Hindlimb muscle (tissue), 1 donor: ENCODE measurements at regions not wholly inside any gene's neighbourhood (a gene's known extent, or its start where the extent isn't known, plus 50 kb on each side); places are given as distances from the start of the nearest gene placed in this dataset.
"Not testable (repeated sequence)": the region's sequence is repeated elsewhere in the genome, so short reads cannot be mapped to it uniquely, and the experiment has no call there.

ENCODE experiments used
- DNase-seq: peaks from one replicate; pipeline ENCODE4 v3.0.0-alpha.2; 2013

DNA sequence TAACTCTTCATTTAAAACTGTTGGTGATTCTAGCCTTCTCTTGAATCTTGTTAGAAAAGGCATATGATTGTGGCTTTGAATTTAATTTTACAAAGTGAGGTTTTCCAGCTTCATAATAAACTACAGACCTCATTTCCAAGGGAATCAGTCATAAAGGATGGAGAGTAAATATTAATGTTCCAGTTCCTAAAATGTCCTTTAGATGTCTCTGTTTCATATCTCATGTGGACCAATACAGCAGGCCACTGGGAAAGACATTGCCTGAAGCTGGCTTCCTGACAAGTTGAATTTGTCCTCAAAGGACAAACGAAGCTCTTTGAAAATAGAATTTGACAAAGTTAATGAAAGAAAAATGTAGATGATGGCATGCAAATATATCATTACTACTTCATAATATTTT, 125.4 kb downstream of the ZNF330 start:
- DNase-seq: peak; percentile 67

DNA sequence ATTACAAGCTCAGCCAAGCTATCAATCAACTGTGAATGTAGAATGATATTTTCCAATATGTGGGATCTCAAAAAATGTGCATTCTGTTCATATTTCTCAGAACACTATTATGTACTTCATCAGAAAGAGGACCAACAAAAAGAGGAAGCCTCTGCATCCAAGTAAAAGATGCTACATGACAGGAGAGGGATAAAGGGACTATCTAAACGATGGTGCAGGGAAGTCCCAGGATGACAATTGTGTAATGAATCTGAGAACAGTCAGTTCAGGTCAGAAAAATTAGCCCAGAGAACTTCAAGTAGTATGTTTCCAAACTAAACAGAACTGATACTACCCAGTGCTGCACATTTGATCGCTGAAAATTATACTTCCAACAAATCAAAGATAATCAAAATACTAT, 127.0 kb downstream of the ZNF330 start:
- DNase-seq: no peak

DNA sequence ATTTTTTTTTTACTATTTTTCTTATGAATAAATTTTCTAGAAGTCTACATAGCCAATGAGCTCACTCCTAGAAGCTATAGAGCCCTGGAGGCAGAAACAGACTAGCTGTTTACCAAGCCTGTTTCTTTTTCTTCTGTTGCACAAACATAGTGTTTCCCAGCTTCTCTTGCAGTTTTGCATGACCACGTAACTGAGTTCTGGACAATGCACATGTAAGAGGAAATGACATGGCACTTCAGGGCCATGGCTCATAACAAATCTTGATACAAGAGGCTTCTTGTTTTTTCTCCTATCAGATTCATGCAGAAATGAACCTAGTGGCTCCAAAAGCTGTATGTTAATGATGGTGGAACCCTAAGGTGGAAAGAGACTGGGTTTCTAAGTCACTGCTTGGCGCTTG, 127.4 kb downstream of the ZNF330 start:
- no peak for DNase-seq

DNA sequence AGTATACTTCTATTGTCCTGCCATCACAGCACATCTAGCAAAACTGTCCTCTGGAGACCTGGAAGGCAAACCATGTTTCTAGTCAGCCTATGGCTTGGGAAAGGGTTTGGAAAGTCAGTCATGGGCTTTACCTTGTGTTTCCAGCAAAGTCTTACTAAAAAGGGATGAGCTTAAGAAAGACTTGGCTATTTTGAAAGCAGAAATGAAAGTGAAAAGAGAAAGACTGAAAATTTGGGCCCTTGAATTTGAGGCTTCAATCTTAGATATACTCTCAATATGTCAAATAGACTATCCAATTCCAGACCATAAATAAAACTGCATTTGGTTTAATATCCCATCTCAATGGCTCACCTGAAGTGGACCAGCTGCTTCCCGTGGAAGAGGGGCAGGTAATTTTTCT, 127.9 kb downstream of the ZNF330 start:
- DNase-seq: no peak

DNA sequence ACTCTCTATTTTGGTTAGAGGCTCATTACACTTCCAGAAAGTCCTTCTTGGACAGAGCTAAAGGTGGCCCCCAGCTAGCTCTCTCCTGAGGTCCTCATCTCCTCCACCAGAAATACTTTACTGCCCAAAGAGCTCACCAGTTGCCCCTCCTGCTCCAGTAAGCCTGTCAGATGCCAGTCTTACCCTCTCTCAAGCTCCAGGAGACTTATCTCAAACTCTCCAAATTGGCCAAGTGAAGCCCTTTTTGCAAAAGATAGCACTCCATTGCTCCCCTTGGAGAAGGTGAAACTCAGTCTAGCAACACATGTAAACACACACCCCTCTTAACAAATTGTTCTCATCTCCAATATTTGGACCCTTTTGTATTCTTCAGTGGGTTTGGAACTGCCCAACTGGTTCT, 128.5 kb downstream of the ZNF330 start:
- DNase-seq: no peak

DNA sequence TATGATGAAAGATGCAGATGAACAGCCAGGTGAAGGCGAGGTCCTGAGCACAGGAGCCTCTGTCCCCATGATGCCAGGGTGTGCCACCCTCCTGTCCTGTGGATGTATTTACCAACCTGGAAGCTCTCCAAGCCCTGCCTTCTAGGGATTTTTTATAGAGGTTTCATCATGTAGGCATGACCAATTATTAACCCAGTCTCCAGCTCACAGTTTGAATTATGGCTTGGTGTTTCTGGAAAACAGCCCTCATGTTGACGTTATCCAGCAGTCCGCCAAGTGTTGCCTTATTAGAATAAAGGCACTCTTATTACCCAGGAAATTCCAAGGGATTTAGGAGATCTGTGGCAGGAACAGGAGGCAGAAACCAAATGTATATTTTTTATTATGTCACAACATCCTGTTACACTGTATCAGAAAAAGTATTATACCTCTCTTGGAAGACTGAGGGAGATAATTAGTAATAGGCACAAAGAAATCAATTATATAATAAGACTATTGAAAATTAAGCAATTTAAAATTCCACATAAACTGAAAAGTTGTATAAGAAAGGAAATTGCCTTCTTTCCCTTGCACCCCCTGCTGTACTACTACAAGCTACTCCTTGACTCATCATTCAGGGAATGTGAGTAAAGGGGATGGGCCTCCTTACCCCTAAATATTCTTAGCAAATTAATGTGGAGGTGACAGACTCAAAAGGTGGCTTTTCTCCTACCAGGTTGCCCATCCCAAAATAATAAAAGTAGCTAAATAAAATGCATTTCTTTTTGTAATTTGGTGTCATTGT, 129.6 kb downstream of the ZNF330 start:
- DNase-seq: peak; percentile 20

DNA sequence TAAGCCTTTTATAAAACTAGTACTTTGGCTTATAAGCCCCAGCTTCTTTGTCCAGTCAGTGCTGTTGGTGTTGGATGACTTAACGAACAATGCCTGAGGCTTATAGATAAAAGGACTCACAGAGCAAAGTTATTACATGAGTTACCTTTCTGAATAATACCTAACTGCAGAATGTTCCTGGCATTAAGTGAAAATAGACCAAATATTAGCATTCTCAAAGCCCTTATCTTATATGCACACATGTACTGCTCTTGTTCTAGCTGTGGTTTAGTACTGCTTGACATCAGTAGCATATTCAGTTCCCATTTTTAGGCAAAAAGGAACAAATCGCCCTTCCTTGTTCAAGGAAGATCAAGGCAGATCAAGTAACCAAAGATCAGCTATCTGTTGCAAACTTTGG, 131.6 kb downstream of the ZNF330 start:
- no peak for DNase-seq

DNA sequence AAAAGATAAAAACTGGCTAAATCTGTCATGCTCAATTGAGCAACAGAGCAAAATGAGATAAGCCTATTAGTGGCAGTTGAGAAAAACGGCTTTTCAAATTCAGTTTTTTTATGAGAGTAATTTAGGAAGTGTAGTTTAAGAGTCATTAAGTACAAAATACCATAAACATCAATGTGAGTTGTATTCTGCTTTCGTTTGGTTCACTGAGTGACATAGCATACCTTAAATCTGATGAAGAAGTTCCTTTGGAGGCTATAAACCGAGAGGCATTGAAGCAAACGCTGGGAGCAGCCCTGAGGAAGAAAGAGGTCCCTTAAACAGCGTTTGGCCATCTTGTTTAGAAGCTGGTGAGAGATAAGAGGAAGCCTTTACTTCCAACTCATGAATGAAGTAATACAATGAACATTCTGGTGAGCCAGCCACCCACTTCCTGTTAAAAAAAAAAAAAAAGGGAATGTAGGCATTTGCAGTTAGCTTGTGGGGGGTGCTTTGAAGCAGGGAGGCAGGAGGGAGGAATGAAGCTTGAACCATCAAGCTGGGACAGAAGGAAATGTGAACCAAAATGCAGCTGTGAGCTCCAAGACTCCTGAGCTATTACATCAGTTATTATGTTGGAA, 132.3 kb downstream of the ZNF330 start:
- no peak for DNase-seq

DNA sequence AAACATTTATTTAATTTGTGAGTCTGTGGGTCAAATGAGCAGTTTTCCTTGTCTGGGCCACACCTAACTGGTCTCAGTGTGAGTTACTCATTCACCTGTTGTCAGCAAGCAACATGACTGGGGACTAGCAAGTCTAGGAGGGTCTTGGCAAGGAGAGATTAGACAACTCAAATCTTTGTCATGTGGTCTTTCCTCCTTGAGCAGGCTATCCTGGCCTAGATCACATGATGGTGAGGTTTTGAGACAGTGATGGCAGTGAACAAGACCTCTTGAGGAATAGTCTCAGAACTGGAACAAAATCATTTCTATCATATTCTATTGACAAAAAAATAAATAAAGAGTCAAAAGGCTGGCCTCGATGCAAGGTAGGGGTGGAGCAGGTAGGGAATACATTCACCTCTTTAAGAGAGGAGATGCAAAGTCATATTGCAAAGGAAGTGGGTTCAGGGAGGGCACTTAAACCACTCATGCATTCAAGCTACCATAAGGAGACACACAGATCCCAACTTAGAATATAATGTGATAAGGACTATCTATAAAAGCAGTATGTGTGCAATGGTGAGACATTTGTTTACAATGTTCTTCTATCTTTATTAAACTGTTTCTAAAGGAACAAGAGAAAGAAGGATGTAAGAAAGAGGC, 135.7 kb downstream of the ZNF330 start:
- no peak for DNase-seq

DNA sequence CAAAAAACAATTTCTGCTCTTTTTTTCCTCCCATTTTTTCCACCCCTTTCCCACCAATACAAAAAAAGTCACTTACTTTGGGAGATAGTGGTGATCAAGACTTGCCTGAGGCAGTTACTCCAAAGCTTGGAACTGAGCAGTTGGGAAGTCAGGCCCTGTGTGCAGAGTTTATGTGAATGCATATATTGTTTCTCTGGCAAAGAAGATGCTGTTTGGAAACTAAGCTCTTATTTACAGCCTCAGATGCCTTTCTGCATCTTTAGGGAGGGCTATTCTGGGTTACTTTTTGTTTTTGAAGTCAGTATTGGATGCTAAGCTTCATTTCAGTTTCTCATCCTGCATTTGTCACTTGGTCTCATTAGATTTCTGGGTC, 136.3 kb downstream of the ZNF330 start:
- no peak for DNase-seq

DNA sequence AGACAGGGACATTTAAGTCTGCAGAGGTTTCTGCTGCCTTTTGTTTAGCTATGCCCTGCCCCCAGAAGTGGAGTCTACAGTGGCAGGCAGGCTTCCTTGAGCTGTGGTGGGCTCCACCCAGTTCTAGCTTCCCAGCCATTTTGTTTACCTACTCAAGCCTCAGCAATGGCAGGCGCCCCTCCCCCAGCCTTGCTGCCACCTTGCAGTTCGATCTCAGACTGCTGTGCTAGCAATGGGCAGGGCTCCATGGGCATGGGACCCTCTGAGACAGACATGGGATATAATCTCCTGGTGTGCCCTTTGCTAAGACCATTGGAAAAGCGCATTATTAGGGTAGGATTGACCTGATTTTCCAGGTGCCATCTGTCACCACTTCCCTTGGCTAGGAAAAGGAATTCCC, 147.5 kb downstream of the ZNF330 start:
- not testable (repeated sequence) for DNase-seq

DNA sequence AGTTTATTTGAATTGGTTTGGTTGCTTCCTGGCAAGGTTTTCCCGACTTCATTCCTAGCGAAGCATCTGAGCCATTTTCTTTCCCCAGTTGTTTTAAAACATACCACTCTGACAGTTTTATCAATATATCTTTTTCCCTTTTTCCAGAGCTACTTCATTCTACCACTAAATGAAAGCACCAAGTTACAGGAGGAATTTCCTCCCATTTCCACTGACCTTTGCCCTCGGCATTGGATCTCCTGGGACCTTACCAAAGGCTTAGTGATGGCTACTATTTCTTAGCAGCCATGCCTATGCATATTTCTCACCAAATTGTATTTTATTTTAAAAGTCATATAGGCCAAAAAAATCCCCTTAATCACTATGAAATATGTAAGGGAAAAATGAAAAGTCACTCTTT, 150.5 kb downstream of the ZNF330 start:
- no peak for DNase-seq

DNA sequence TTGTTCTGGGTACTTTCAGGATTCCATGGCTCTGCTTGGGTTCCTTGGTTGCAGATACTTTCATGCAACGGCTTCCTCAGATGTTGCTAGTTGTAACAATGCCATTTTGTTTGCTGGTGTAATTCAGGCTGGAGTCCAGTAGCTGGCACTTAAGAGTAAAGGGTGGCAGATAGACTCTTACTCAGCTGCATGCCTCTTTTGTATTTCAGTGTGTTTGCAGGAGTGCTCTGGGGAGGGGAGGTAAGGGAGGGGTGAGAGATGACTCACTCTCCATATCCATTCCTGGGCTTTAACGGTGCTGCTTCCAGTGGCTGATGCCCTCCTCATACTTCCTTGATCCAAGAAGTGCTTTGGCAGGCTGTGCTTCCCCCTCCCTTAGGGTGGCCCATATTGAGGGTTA, 155.2 kb downstream of the ZNF330 start:
- no peak for DNase-seq

DNA sequence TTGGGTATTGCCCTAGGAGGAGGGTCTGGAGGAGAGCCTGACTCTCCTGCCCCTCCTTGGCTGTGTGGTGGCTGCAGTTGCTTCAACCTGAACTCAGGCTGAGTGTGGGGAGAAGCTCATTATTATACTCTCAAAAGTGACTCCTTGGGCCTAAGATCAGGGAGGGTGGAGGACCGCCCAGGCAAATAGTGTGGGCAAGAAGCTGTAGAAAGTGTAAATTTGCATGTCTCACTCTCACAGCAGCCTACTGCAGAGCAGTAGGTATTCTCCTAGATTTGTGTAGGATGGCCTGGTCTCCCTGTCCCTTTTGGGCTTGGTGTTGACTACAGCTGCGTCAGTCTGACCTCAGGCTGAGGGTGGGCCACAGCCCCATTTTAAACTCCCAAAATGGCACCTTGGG, 156.1 kb downstream of the ZNF330 start:
- DNase-seq: no peak

DNA sequence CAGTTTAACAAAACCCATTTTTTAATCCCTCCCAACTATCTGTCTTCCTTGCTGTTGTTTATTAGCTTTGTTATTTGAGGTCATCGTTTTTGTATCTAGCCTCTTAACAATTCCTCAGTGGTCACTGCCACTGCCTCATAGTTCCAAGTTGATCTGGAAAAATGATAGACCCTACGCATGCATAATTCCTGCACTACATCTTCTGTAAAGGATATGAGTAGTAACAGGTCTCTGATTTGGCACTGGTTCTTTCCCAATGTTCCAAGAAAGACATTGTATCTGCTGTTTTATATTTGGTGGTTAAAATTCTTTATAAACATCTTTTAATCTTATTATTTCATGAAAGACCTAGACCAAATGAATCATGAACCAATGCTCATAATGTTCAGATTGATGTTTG, 166.6 kb downstream of the ZNF330 start:
- no peak for DNase-seq

DNA sequence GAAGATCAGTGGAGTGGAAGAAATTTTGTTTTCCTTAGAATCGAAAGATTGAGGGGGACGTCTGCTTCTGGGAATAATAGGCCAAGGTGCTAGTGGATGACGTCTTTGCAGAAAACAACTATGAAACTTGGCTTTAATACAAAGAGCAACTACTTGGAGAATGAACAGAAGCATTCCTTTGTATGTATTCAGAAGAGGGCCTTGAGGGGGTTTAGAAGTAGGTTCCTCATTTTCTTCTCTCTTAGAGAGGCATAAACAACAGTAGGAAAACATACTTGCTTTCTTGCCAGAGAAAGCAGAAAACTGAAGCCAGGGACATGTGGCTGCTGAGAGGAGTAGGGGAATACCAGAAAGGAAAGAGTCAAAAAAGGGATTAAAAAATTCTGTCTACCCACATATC, 167.8 kb downstream of the ZNF330 start:
- no peak for DNase-seq

DNA sequence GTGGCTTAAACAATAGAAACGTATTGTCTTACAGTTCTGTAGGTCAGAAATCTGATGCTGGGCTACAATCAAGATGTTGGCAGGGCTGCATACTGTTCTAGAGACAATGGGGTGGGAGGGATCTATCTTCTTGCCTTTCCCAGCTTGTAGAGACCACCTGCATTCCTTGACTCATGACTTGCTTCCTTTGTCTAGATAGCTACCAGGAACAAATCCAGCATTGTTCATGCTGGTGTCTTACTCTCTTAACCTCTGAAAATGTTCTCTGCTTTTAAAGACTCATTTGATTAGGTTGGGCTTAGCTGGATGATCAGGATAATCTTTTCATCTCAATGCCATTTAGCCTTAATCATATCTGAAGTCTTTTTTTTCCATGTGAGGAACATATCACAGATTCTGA, 169.0 kb downstream of the ZNF330 start:
- DNase-seq: no peak

DNA sequence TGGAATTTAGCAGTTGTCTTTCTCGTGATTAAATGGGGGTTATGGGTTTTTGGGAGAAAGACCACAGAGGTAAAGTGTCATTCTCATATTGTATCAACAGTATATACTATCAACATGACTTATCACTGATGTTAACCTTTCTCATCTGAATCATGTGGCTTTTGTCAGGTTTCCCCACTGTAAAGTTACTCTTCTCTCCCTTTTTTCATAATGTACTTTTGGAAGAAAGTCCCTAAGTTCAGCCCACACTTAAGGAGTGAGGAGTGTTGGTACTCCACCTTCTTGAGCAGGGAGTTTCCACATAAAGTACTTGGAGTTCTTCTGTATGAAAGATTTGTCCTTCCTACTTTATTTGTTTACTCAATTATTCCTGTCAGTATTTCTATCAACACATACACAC, 169.9 kb downstream of the ZNF330 start:
- no peak for DNase-seq

DNA sequence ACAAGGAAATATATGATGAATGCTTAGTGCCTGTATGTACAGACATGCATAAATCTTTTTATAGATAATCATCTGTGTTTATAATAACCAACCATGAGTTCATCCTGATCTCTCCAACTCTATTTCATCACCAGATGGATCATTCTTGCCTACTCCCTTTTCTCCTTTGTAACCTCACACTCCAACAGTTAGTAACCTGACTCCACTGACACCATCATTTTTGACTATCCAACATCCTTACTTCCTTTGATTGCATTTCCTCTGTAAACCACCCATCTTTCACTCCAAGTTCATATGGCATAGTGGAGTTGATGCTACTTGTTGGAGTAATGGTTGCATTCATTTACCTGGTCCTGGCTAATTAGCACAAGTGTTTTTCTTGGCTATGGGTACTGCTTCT, 170.6 kb downstream of the ZNF330 start:
- DNase-seq: no peak

DNA sequence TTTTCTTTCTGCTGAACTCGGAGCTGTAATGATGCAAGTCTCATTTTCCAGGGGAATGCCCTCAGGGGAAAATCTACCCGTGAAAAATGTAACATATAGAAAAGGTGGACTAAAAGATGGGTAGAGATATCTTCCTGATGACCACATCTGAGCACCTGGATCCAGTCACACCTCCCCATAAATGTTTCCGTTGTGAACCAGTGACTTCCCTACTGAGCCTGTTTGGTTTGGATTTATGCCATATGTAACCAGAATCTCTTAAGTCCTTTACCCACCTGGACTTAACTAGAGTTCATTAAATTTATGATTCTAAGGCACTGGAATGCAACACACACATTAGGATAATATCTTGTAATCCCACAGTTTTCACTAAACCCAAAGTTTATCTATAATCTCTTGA, 171.1 kb downstream of the ZNF330 start:
- no peak for DNase-seq

DNA sequence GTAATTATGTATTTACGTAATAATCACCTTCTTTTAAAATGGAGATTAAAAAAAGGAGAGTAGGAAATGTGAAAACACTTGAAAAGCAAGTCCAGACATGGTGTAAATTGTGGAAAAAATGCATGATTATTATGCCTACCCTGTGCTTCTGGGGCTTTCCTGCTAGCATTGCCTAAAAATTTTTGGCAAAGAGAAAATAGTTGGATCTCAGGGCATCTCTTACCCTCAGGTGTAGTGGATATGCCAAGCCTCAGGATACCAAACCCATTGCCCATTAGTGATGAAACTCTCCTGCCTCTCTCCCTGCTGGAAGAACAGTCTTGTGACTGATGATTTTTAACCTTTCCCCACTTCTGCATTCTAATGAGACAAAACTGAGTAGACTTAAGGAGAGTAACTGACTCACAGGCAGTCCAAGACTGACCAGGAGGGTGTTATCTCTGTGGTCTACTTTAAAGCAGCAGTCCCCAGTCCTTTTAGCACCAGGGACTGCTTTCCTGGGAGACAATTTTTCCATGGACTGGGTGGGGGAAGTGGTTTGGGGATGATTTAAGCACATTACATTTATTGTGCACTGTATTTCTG, 174.6 kb downstream of the ZNF330 start:
- no peak for DNase-seq

DNA sequence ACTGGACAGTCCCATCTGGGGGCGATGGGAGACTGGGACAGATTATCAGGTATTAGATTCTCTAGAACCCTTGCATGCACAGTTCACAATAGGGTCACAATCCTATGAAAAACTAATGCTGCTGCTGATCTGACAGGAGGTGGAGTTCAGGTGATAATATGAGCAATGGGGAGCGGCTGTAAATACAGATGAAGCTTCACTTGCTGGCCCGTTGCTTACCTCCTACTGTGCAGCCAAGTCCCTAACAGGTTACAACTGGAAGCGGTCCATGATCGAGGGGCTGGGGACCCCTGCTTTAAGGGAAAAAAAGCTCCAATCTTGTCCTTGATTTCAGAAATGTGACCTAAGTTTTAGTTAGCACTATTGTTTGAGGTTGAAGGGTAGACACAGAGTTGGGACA, 175.2 kb downstream of the ZNF330 start:
- DNase-seq: no peak

DNA sequence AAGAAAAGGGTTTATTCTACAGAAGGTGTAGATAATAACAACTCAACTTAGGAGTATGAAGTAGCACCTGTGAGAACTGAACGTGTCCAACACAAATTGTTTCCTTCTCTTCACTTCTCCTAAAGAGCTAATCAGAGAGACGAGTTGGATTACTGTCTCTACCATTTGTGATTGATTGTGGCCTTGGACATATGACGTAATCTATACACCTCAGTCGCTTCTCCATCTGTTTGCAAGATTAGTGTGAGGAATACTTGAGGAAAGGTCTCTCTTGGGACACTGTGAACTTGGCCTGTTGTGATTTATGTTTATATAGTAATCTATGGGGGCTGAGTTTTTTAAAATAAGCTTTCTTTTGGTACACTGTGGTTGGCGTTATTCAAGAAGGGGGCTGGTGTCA, 182.0 kb downstream of the ZNF330 start:
- no peak for DNase-seq

DNA sequence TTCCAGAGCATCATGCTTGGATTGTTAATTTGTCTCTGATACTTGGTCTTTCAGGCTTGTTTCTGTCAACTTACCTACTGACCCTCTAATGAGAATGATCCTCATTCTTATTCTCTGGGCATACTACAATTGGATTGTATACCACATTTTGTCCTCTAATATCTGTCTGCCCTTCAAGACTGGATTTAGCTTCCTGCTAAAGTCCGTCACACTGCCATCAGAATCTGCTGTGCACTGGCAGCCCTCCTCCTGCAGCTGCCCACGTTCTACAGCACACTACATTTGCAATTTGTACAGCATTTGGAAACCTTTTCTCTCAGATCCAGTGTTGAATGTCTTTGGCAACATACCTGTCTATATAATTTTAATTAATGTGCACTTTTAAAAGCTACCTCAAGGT, 183.1 kb downstream of the ZNF330 start:
- no peak for DNase-seq
